Motor neuron (in vitro differentiated cells): ENCODE measurements at regions not wholly inside any gene's neighbourhood (a gene's known extent, or its start where the extent isn't known, plus 50 kb on each side); places are given as distances from the start of the nearest gene placed in this dataset.

Source experiments
- ATAC-seq, 8 experiments: fragments of 200-7000 bp; cut with Tn5 transposase; replicated peaks in 6 of 8; 2 replicates each; pipeline ENCODE4 v1.8.0; 2021; ENCODE audit warnings: mild to moderate bottlenecking in 8 of 8, moderate library complexity in 8 of 8
- H3K27ac ChIP-seq, 2 donors: fragments of 250-450 bp; sonication (Bioruptor Pico); 2 replicates each; pipeline ENCODE4 v1.9.0; 2021; ENCODE audit warnings: antibody characterized with exemption in 2 of 2, mild to moderate bottlenecking in 2 of 2, moderate library complexity in 1 of 2
- H3K4me1 ChIP-seq, 2 donors: fragments of 250-450 bp; sonication (Bioruptor Pico); replicated peaks in 1 of 2; 2 replicates each; pipeline ENCODE4 v1.6.1; 2021; ENCODE audit warnings: antibody characterized with exemption in 2 of 2, mild to moderate bottlenecking in 2 of 2, moderate library complexity in 1 of 2
- H3K4me3 ChIP-seq, 5 donors: fragments of 250-450 bp; sonication (Bioruptor Pico); 2 replicates each; pipeline ENCODE4 v1.9.0; 2021; ENCODE audit warnings: antibody characterized with exemption in 5 of 5, mild to moderate bottlenecking in 5 of 5, moderate library complexity in 4 of 5
- WGBS, 10 experiments: fragments of 450-650 bp; shearing (Covaris generic); methylation state at CpG; one replicate each; pipeline ENCODE4 v1.0.0; 2022; 5-methylcytosine and 5-hydroxymethylcytosine counted together
- in situ Hi-C, 9 experiments: fragments of 400-800 bp; cut with MboI; loops; one replicate each; pipeline ENCODE4 v1.15.0; 2021; ENCODE audit warnings: low sequenced_read_pairs in 9 of 9, low pct_unique_long_range_greater_than_20kb in 2 of 9; ENCODE audit not compliant: unreplicated experiment in 9 of 9

DNA sequence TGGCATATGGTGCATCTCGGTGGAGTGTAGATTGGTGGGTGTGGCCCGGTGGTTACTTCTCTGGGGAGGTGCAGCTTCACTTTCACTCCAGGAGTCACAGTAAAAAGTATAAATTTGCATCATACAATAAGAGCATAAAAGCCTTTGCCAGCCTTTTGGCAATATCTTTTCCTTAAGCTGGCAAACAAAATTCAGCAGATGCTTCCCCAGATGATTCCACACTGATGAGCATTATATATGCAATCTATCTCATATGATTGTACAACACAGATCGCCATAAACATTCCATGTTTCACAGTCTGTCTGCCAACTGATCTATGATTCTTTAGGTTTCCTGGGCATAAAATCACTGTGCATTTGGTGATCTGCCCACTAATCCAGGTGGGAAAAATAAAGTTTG, 120.2 kb upstream of the ALCAM start:
- Histone ChIP-seq H3K27ac (no peak overlapping the region), H3K4me3 (no peak overlapping the region), H3K4me1 (peaks cover 0 to 2% of the 10 kb centered on the region in 2 donors)
- in situ Hi-C loops, result no loop called here
- ATAC-seq, result no peak
- 0 to 100% (median 85%) methylated on average over 2 to 3 of the region's 3 CpGs; no CpG with 5 or more reads in 2 of the 10 experiments for WGBS, 10 experiments

DNA sequence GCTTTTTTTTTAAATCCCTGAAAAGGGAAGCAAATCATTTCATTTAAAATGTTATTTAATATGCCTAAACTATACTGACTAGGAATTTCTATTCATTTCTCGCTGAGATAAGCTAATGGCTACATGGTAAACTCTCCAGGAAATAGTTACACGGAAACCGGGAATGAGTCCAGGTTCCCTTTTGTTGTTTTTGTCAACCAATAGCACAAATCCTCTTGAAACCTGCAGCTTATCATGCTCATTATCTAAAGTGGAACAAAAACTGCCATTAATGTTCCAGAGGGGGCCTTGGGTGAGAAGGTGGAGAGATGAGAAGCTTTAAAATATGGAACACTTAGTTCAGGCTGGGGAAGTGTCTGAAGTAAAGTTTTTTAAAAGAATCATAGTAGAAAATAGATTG, 113.5 kb upstream of the ALCAM start:
- Histone ChIP-seq H3K4me3 (no peak overlapping the region), H3K4me1 (peaks cover 0 to 2% of the 10 kb centered on the region in 2 donors), H3K27ac (no peak overlapping the region)
- in situ Hi-C loops, result no loop called here
- ATAC-seq, result no peak
- 40 to 100% (median 80%) methylated on average over 1 to 3 of the region's 3 CpGs; no CpG with 5 or more reads in 2 of the 10 experiments for WGBS, 10 experiments

DNA sequence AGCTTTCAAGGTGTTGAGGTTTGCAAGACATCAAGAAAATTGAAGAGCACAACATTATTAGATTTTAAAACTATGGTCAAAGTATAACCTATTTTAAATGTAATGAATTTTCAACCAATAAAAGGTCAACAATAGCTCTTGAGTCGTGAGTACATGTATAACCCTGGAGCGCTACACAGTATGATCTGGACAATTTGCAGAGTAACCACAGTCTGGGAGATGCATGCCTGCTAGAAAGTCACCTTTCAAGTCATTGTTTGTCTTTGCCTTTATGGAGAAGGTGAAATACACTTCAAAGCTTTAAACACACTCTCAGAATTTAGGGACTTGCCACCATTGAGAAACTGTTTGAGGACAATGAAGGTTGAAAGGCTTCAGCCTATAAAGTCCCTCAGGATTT, 112.6 kb upstream of the ALCAM start:
- Histone ChIP-seq H3K27ac (no peak overlapping the region), H3K4me3 (no peak overlapping the region), H3K4me1 (peaks cover 0 to 2% of the 10 kb centered on the region in 2 donors)
- in situ Hi-C loops, result no loop called here
- 20 to 100% (median 91%) methylated on average over 1 to 2 of the region's 2 CpGs; no CpG with 5 or more reads in 2 of the 10 experiments for WGBS, 10 experiments
- ATAC-seq, result no peak

DNA sequence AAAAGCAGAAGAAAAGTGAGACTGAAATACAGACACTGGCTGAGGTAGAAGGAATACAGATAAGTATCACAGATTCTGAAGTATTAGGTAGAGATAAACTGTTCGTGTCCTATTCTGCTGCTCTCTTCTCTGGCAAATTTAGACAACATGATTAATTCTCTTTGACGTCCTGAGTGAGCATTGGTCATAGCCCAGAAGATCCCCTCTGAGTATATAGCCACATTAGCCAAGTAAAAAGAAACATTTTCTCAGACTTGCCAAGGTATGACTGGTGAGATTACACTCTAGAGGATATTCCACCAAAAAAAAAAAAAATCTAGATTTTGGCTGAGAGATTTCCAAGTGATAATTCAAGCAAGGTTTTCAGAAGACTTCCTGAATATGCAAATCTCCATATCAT, 111.4 kb upstream of the ALCAM start:
- no peak overlapping the region for H3K27ac ChIP-seq
- ATAC-seq, result no peak
- in situ Hi-C loops, result no loop called here
- WGBS, 10 experiments, result 21 to 100% (median 62%) methylated on average over 1 to 2 of the region's 2 CpGs
- H3K4me1 ChIP-seq, result peaks cover 0 to 2% of the 10 kb centered on the region in 2 donors
- H3K4me3 ChIP-seq, result no peak overlapping the region

DNA sequence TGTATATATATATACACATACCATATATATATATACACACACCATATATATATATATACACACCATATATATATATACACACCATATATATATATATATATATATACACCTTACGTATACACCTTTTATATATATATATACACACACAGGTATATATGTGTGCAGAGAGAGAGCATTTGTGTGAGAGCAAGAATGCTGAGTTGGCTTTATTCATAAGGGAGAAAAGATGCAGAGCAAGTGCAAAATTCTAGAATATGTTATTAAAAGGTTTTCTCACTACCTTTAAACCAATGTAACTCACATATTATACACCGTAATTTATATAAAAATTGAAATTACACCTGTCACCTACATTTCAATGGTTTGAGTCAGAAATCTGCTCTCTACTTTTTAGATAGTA, 107.2 kb upstream of the ALCAM start:
- 31 to 100% (median 100%) methylated on average over 1 to 2 of the region's 2 CpGs for WGBS, 10 experiments
- in situ Hi-C loops, result no loop called here
- H3K27ac ChIP-seq, result no peak overlapping the region
- H3K4me1 ChIP-seq, result no peaks in the 10 kb centered on the region
- H3K4me3 ChIP-seq, result no peak overlapping the region
- no peak for ATAC-seq

GRCh38 chr3:105260385-105260784, 106.3 kb upstream of the ALCAM start:
- in situ Hi-C loops, result no loop called here
- H3K4me1 ChIP-seq, result no peaks in the 10 kb centered on the region
- 20 to 100% (median 79%) methylated on average over 1 to 4 of the region's 4 CpGs; no CpG with 5 or more reads in 4 of the 10 experiments for WGBS, 10 experiments
- no peak for ATAC-seq
- H3K4me3 ChIP-seq, result no peak overlapping the region
- no peak overlapping the region for H3K27ac ChIP-seq

DNA sequence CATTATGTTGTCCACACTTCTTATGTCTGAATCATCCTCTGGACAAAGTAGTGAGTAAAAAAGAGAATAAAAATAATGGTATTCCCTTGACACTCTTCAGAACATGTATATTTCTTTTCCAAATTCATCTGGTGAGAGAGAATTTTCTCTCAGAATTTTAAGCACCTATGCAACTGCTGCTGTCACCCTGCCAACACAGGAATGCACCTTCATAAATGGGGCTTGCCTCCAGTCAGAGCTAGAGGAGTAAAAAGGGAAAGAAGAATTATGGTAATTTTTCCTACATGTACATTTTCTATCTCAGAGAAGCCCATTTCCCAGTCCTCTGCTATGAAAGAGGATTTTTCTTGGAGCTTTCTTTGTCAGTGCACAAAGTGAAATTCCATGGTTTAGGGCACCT, 92.2 kb upstream of the ALCAM start:
- in situ Hi-C loops, result no loop called here
- Histone ChIP-seq H3K4me3 (no peak overlapping the region), H3K27ac (no peak overlapping the region), H3K4me1 (no peaks in the 10 kb centered on the region)
- no peak for ATAC-seq

DNA sequence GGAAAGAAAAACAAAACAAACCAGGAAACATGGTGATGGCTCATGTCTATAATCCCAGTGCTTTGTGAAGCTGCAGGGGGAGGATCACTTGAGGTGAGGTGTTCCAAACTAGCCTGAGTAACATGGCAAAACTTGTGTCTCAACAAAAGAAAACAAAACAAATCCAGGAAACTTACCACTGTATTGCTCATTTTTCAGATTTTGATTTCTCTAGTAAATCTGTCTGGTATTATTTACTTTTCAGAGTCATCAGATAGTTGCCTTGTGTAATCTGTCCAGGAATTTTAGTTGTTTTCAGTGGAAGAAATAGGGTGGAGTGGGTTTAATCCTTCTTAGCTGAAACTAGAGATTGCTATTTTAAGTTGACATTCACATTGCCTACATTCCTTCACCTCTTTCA, 91.8 kb upstream of the ALCAM start:
- Histone ChIP-seq H3K4me1 (no peaks in the 10 kb centered on the region), H3K4me3 (no peak overlapping the region), H3K27ac (no peak overlapping the region)
- ATAC-seq, result peak in 1 of 8 experiments; percentile 19
- in situ Hi-C loops, result no loop called here

DNA sequence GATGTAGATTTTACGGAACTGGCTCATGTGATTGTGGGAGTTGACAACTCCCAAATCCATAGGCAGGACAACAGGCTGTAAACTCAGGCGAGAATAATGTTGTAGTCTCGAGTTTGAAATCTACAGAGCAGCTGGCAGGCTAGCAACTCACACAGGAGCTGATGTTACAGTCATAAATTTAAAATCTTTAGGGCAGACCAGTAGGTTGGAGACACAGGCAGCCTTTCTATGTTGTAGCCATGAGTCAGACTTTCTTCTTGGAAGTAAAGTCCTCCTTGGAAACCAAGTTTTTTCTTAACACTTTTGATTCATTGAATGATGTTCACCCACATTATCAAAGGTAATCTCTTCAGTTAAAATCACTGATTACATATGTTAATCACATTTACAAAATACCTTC, 89.1 kb upstream of the ALCAM start:
- Histone ChIP-seq H3K27ac (no peak overlapping the region), H3K4me1 (no peaks in the 10 kb centered on the region), H3K4me3 (no peak overlapping the region)
- ATAC-seq, result no peak
- in situ Hi-C loops, result no loop called here
- 34 to 100% (median 89%) methylated on average over 1 to 3 of the region's 3 CpGs; no CpG with 5 or more reads in 2 of the 10 experiments for WGBS, 10 experiments

- Histone ChIP-seq H3K4me1 (no peaks in the 10 kb centered on the region), H3K27ac (no peak overlapping the region), H3K4me3 (no peak overlapping the region)
- WGBS, 10 experiments, result 0 to 83% (median 50%) methylated on average over 1 of the region's 1 CpG; no CpG with 5 or more reads in 3 of the 10 experiments
- in situ Hi-C loops, result no loop called here
- no peak for ATAC-seq
These were observed 88.0 kb upstream of the ALCAM start for GRCh38 chr3:105278688-105279087.

DNA sequence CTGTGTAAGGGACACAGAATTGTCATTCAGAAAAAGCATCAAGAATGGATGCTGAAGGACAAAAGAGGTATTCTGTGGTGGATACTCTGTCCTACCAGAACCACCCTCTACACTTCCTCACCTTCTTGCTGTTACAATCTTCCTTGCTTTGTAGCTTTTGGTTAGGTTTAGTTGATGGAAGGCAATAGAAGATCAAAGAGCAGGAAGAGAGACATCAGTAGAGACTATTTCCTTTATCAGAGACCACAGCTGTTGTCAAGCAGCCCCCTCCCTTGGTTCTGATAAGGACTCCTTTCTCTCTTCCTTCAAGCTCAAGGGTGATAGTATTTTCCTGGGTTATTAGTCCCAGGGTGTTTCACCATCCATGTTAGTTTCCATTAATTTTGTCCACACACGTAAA, 84.7 kb upstream of the ALCAM start:
- H3K4me3 ChIP-seq, result no peak overlapping the region
- no peak overlapping the region for H3K27ac ChIP-seq
- ATAC-seq, result no peak
- in situ Hi-C loops, result no loop called here
- H3K4me1 ChIP-seq, result no peaks in the 10 kb centered on the region
- WGBS, 10 experiments, result 0 to 100% (median 85%) methylated on average over 1 of the region's 1 CpG; no CpG with 5 or more reads in 2 of the 10 experiments

DNA sequence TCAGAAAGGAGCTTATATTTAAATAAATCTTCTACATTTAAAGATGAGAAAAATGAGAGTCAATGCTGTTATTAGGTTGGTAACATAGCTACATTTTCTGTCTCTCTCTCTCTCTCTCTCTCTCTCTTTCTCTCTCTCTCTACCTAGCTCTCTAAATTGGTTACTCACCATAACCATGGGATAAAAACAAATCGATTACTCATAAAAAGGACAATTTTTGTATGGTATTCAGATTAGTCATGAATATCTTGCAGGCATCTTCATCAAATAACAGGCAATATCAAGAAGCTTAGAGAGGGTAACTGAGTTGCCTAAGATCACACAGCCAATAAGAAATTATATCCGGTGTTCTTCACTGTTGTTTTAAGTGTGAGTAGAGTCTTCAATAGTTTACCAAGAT, 81.8 kb upstream of the ALCAM start:
- H3K27ac ChIP-seq, result no peak overlapping the region
- ATAC-seq, result no peak
- WGBS, 10 experiments, result 0 to 95% (median 52%) methylated on average over 1 to 2 of the region's 2 CpGs
- H3K4me1 ChIP-seq, result no peaks in the 10 kb centered on the region
- in situ Hi-C loops, result no loop called here
- no peak overlapping the region for H3K4me3 ChIP-seq

DNA sequence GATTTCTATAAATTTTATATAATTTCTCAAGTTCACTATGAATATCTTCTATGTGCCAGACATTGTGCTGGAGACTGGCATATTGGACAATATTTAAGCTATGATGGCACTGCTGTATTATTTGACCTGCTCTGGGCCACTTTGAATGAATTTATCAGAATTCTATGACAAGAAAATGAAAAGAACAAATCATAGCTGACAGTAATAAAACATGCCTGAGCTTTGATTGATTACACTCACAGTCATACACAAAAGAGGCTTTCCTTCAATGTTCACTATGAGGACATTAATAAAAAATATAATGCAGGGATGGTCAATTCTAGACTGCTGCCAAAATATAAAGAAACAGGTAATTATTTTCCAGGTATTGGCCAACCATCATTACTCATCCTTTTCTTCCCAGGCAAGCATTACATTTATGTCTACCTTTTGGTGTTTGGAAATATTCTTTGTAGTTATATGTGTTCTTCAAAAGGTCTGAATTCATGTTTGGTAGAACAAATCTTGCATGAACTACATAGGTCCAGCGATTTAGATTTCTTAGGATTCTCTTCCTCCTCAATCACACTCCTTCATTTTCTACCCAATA, 81.0 kb upstream of the ALCAM start:
- no peak for ATAC-seq
- no peak overlapping the region for H3K27ac ChIP-seq
- no peak overlapping the region for H3K4me3 ChIP-seq
- in situ Hi-C loops, result no loop called here
- no peaks in the 10 kb centered on the region for H3K4me1 ChIP-seq
- WGBS, 10 experiments, result 33 to 100% (median 100%) methylated on average over 1 of the region's 1 CpG; no CpG with 5 or more reads in 3 of the 10 experiments

DNA sequence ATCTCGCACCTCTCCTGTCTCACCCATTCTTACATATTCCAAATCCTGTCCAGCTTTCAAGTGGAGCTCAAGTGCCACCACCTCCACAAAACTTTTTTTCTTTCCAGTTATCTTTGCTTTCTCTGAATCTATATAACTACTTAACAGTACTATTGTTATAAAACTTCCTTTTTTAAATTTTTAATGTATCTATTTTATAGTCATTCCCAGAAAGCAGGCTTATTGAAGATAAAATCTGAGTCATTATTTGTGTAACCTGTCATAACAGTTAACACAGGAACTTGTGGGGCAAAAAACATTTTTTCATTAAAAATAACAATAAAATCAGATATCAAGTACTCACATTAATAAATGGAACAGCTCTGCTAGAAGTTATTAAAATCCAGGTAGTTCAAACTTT, 73.3 kb upstream of the ALCAM start:
- Histone ChIP-seq H3K4me3 (no peak overlapping the region), H3K27ac (no peak overlapping the region), H3K4me1 (no peaks in the 10 kb centered on the region)
- no peak for ATAC-seq
- in situ Hi-C loops, result no loop called here
- WGBS, 10 experiments, result 11 to 100% (median 92%) methylated on average over 1 of the region's 1 CpG; no CpG with 5 or more reads in 1 of the 10 experiments
